BE2C (cell line): ENCODE measurements at regions not wholly inside any gene's neighbourhood (a gene's known extent, or its start where the extent isn't known, plus 50 kb on each side); places are given as distances from the start of the nearest gene placed in this dataset.

Source experiments
- DNase-seq: peaks from one replicate; pipeline ENCODE4 v3.0.0-alpha.2; 2020
- H3K27me3 ChIP-seq: fragments of 250-450 bp; sonication (Bioruptor Pico); 2 replicates; pipeline ENCODE4 v1.5.1; 2020; ENCODE audit warnings: mild to moderate bottlenecking
- H3K36me3 ChIP-seq: fragments of 250-450 bp; sonication (Bioruptor Pico); 2 replicates; pipeline ENCODE4 v1.5.1; 2020; ENCODE audit warnings: mild to moderate bottlenecking
- H3K4me1 ChIP-seq: fragments of 250-450 bp; sonication (Bioruptor Pico); 2 replicates; pipeline ENCODE4 v1.5.1; 2020
- H3K4me3 ChIP-seq: 2 replicates; pipeline ENCODE4 v1.5.1; 2011; ENCODE audit warnings: low read depth, low read length
- H3K9me3 ChIP-seq: fragments of 250-450 bp; sonication (Bioruptor Pico); 2 replicates; pipeline ENCODE4 v1.5.1; 2020
- CTCF ChIP-seq: IDR thresholded peaks from 2 replicates; pipeline ENCODE4 v1.5.1; 2012; ENCODE audit warnings: mild to moderate bottlenecking, low read depth, low read length

- DNase-seq = no peak
- Histone ChIP-seq H3K27me3 (no peaks in the 10 kb centered on the region), H3K9me3 (no peaks in the 10 kb centered on the region; the same call in 1 of the 2 replicates), H3K4me3 (no peak overlapping the region), H3K4me1 (no peaks in the 10 kb centered on the region), H3K36me3 (no peaks in the 10 kb centered on the region)
- TF ChIP-seq CTCF = no peak
Measured at GRCh38 chr14:98754343-98755020, 517.5 kb downstream of the BCL11B start.

- no peak for TF ChIP-seq CTCF
- DNase-seq = no peak
- no peaks in the 10 kb centered on the region; the same call in 1 of the 2 replicates for H3K9me3 ChIP-seq
Measured at GRCh38 chr14:98756749-98757148, 515.2 kb downstream of the BCL11B start.

GRCh38 chr14:98758440-98758839, 513.6 kb downstream of the BCL11B start:
- no peak for DNase-seq
- no peak overlapping the region for H3K4me3 ChIP-seq
- H3K27me3 ChIP-seq = no peaks in the 10 kb centered on the region
- no peak for TF ChIP-seq CTCF
- no peaks in the 10 kb centered on the region for H3K4me1 ChIP-seq
- no peaks in the 10 kb centered on the region; the same call in 1 of the 2 replicates for H3K9me3 ChIP-seq
- H3K36me3 ChIP-seq = no peaks in the 10 kb centered on the region

More at GRCh38 chr14:98756749-98757148, 515.2 kb downstream of the BCL11B start:
- Histone ChIP-seq H3K27me3 (no peaks in the 10 kb centered on the region), H3K4me3 (no peak overlapping the region), H3K36me3 (no peaks in the 10 kb centered on the region), H3K4me1 (no peaks in the 10 kb centered on the region)

GRCh38 chr14:98761993-98762392, 510.0 kb downstream of the BCL11B start:
- no peak for DNase-seq
- Histone ChIP-seq H3K9me3 (no peaks in the 10 kb centered on the region), H3K27me3 (no peaks in the 10 kb centered on the region), H3K4me1 (no peaks in the 10 kb centered on the region), H3K4me3 (no peak overlapping the region), H3K36me3 (no peaks in the 10 kb centered on the region)
- TF ChIP-seq CTCF = no peak

GRCh38 chr14:98766818-98767217, 505.2 kb downstream of the BCL11B start:
- no peaks in the 10 kb centered on the region for H3K9me3 ChIP-seq
- H3K27me3 ChIP-seq = no peaks in the 10 kb centered on the region
- H3K36me3 ChIP-seq = no peaks in the 10 kb centered on the region
- H3K4me3 ChIP-seq = no peak overlapping the region
- TF ChIP-seq CTCF = no peak
- H3K4me1 ChIP-seq = no peaks in the 10 kb centered on the region
- DNase-seq = no peak

- Histone ChIP-seq H3K27me3 (no peaks in the 10 kb centered on the region), H3K36me3 (no peaks in the 10 kb centered on the region), H3K4me1 (no peaks in the 10 kb centered on the region), H3K4me3 (no peak overlapping the region), H3K9me3 (no peaks in the 10 kb centered on the region)
- no peak for TF ChIP-seq CTCF
- DNase-seq = no peak
Measured at GRCh38 chr14:98769326-98769725, 502.7 kb downstream of the BCL11B start.
